Adrenal gland (tissue), 5 donors: ENCODE measurements at regions not wholly inside any gene's neighbourhood (a gene's known extent, or its start where the extent isn't known, plus 50 kb on each side); places are given as distances from the start of the nearest gene placed in this dataset.

ENCODE experiments used
- POLR2A ChIP-seq, 2 donors: fragments of 450-650 bp; IDR thresholded peaks; one replicate each; pipeline ENCODE4 v1.6.1; 2017; ENCODE audit warnings: antibody characterized with exemption in 2 of 2, mild to moderate bottlenecking in 2 of 2, moderate library complexity in 1 of 2
- TF ChIP-seq, protein P1 (sequence below), 6 experiments: fragments of 450-650 bp in 4 of 6; fragments of 200-600 bp in 2 of 6; sonication (generic) in 1 of 6; IDR thresholded peaks; 1 replicate in 5 of 6; 2 replicates in 1 of 6; pipeline versions ENCODE4 v1.5.1 to v1.8.0; 2016 to 2021; ENCODE audit warnings: antibody characterized with exemption in 6 of 6, mild to moderate bottlenecking in 2 of 6, moderate library complexity in 1 of 6
- donor health status: DM: no; HTN: no; CAD: no.

DNA sequence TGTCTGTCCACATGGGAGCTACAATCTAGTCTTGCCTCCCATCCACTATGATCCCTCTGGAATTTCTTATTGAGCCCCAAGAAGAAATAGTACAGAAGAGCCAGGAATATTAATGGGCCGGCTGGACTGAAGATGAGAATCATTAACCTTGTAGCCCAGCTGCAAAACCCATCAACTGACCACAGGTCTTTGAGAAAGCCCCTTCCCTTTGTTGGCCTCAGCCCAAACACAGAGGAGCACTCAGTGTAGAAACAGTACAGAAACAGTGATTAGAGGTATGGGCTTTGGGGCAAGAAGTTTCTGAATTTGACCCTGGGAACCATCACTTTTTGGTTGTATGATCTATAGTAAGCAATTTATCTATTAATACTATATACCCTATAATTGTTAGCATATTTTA, 76.8 kb upstream of the RAB40AL start:
- TF ChIP-seq, protein P1, sequence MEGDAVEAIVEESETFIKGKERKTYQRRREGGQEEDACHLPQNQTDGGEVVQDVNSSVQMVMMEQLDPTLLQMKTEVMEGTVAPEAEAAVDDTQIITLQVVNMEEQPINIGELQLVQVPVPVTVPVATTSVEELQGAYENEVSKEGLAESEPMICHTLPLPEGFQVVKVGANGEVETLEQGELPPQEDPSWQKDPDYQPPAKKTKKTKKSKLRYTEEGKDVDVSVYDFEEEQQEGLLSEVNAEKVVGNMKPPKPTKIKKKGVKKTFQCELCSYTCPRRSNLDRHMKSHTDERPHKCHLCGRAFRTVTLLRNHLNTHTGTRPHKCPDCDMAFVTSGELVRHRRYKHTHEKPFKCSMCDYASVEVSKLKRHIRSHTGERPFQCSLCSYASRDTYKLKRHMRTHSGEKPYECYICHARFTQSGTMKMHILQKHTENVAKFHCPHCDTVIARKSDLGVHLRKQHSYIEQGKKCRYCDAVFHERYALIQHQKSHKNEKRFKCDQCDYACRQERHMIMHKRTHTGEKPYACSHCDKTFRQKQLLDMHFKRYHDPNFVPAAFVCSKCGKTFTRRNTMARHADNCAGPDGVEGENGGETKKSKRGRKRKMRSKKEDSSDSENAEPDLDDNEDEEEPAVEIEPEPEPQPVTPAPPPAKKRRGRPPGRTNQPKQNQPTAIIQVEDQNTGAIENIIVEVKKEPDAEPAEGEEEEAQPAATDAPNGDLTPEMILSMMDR (IDR thresholded peaks at IDR 0.05): no peak
- no peak for TF ChIP-seq POLR2A (IDR thresholded peaks at IDR 0.05)
